ENCODE measurements at regions not wholly inside any gene's neighbourhood (a gene's known extent, or its start where the extent isn't known, plus 50 kb on each side); places are given as distances from the start of the nearest gene placed in this dataset.

GRCh38 chr13:103190841-103191240, 124.6 kb upstream of the SLC10A2 start:
- TF ChIP-seq EP300 (IDR thresholded peaks at IDR 0.05; ENCODE audit: borderline replicate concordance), result no peak
- TF ChIP-seq MAX (IDR thresholded peaks at IDR 0.05), result no peak
- TF ChIP-seq ZBTB7A (IDR thresholded peaks at IDR 0.05; ENCODE audit: low read depth), result no peak
- no peak for TF ChIP-seq RAD21 (IDR thresholded peaks at IDR 0.05; ENCODE audit: low read depth)
- TF ChIP-seq FOXM1 (IDR thresholded peaks at IDR 0.05; ENCODE audit: borderline replicate concordance, low read depth), result no peak
- TF ChIP-seq TAF1 (IDR thresholded peaks at IDR 0.05; ENCODE audit: low read depth), result no peak
- TF ChIP-seq CEBPB (IDR thresholded peaks at IDR 0.05), result no peak
- TF ChIP-seq CREB1 (IDR thresholded peaks at IDR 0.05; ENCODE audit: low read depth), result no peak
- TF ChIP-seq EGR1 (IDR thresholded peaks at IDR 0.05), result no peak
- no peak for TF ChIP-seq NFIC (IDR thresholded peaks at IDR 0.05)
